Transverse colon (tissue), 3 donors: ENCODE measurements at regions not wholly inside any gene's neighbourhood (a gene's known extent, or its start where the extent isn't known, plus 50 kb on each side); places are given as distances from the start of the nearest gene placed in this dataset.

Source experiments
- EP300 ChIP-seq: sonication (generic); formaldehyde crosslinking; IDR thresholded peaks from one replicate; pipeline ENCODE4 v1.6.1; 2017; ENCODE audit warnings: antibody characterized with exemption, low read depth
- POLR2A ChIP-seq: fragments of 450-650 bp; IDR thresholded peaks from one replicate; pipeline ENCODE4 v1.6.1; 2016; ENCODE audit warnings: antibody characterized with exemption, mild to moderate bottlenecking, moderate library complexity
- TF ChIP-seq, protein P1 (sequence below), 5 experiments: fragments of 200-600 bp in 3 of 5; fragments of 450-650 bp in 2 of 5; sonication (generic) in 3 of 5; IDR thresholded peaks; 1 replicate in 2 of 5; 2 replicates in 3 of 5; pipeline ENCODE4 v1.5.1; 2016 to 2017; ENCODE audit warnings: antibody characterized with exemption in 5 of 5, inconsistent platforms in 3 of 5, mild to moderate bottlenecking in 2 of 5, moderate library complexity in 1 of 5

- TF ChIP-seq EP300 (no peak), POLR2A (no peak)
- TF ChIP-seq, protein P1, sequence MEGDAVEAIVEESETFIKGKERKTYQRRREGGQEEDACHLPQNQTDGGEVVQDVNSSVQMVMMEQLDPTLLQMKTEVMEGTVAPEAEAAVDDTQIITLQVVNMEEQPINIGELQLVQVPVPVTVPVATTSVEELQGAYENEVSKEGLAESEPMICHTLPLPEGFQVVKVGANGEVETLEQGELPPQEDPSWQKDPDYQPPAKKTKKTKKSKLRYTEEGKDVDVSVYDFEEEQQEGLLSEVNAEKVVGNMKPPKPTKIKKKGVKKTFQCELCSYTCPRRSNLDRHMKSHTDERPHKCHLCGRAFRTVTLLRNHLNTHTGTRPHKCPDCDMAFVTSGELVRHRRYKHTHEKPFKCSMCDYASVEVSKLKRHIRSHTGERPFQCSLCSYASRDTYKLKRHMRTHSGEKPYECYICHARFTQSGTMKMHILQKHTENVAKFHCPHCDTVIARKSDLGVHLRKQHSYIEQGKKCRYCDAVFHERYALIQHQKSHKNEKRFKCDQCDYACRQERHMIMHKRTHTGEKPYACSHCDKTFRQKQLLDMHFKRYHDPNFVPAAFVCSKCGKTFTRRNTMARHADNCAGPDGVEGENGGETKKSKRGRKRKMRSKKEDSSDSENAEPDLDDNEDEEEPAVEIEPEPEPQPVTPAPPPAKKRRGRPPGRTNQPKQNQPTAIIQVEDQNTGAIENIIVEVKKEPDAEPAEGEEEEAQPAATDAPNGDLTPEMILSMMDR (IDR thresholded peaks at IDR 0.05): no peak
Observed at GRCh38 chr21:15943009-15943666, 213.4 kb downstream of the USP25 start.
